ENCODE measurements at regions not wholly inside any gene's neighbourhood (a gene's known extent, or its start where the extent isn't known, plus 50 kb on each side); places are given as distances from the start of the nearest gene placed in this dataset.

GRCh38 chr15:62951481-62951880, 91.1 kb upstream of the TPM1 start:
- H3K36me3 ChIP-seq = no peaks in the 10 kb centered on the region
- no peaks in the 10 kb centered on the region for H3K27me3 ChIP-seq
- no peaks in the 10 kb centered on the region for H3K9me3 ChIP-seq
- H3K4me3 ChIP-seq = no peak overlapping the region
- no peak for DNase-seq

GRCh38 chr15:62953021-62953420, 89.5 kb upstream of the TPM1 start:
- DNase-seq = no peak
- Histone ChIP-seq H3K4me3 (no peak overlapping the region), H3K27me3 (no peaks in the 10 kb centered on the region), H3K9me3 (no peaks in the 10 kb centered on the region), H3K36me3 (no peaks in the 10 kb centered on the region)

GRCh38 chr15:62953496-62954045, 89.0 kb upstream of the TPM1 start:
- Histone ChIP-seq H3K27me3 (no peaks in the 10 kb centered on the region), H3K4me3 (no peak overlapping the region), H3K9me3 (no peaks in the 10 kb centered on the region), H3K36me3 (no peaks in the 10 kb centered on the region)
- DNase-seq = no peak

- Histone ChIP-seq H3K36me3 (no peaks in the 10 kb centered on the region), H3K27me3 (no peaks in the 10 kb centered on the region), H3K9me3 (no peaks in the 10 kb centered on the region), H3K4me3 (no peak overlapping the region)
- DNase-seq = peak; percentile 83
Observed at GRCh38 chr15:62957130-62957529, 85.4 kb upstream of the TPM1 start.

GRCh38 chr15:62958528-62959363, 83.8 kb upstream of the TPM1 start:
- Histone ChIP-seq H3K36me3 (no peaks in the 10 kb centered on the region), H3K27me3 (no peaks in the 10 kb centered on the region), H3K4me3 (no peak overlapping the region), H3K9me3 (no peaks in the 10 kb centered on the region)
- DNase-seq = peak; percentile 81

GRCh38 chr15:62961134-62961533, 81.4 kb upstream of the TPM1 start:
- H3K4me3 ChIP-seq = no peak overlapping the region

GRCh38 chr15:62962101-62962995, 80.2 kb upstream of the TPM1 start:
- DNase-seq = peak; percentile 70
- no peak overlapping the region for H3K4me3 ChIP-seq
- no peaks in the 10 kb centered on the region for H3K36me3 ChIP-seq
- H3K9me3 ChIP-seq = no peaks in the 10 kb centered on the region
- H3K27me3 ChIP-seq = no peaks in the 10 kb centered on the region

More at GRCh38 chr15:62961134-62961533, 81.4 kb upstream of the TPM1 start:
- no peak for DNase-seq
- no peaks in the 10 kb centered on the region for H3K27me3 ChIP-seq
- no peaks in the 10 kb centered on the region for H3K36me3 ChIP-seq
- no peaks in the 10 kb centered on the region for H3K9me3 ChIP-seq

GRCh38 chr15:62964251-62964650, 78.3 kb upstream of the TPM1 start:
- Histone ChIP-seq H3K36me3 (no peaks in the 10 kb centered on the region), H3K4me3 (no peak overlapping the region), H3K27me3 (no peaks in the 10 kb centered on the region), H3K9me3 (no peaks in the 10 kb centered on the region)
- DNase-seq = peak; percentile 89

- no peaks in the 10 kb centered on the region for H3K9me3 ChIP-seq
- DNase-seq = no peak
- no peak overlapping the region for H3K4me3 ChIP-seq
- H3K36me3 ChIP-seq = no peaks in the 10 kb centered on the region
- H3K27me3 ChIP-seq = no peaks in the 10 kb centered on the region
Observed at GRCh38 chr15:62966294-62967078, 76.1 kb upstream of the TPM1 start.

GRCh38 chr15:62968699-62969098, 73.8 kb upstream of the TPM1 start:
- H3K4me3 ChIP-seq = no peak overlapping the region
- H3K9me3 ChIP-seq = no peaks in the 10 kb centered on the region
- DNase-seq = no peak
- no peaks in the 10 kb centered on the region for H3K36me3 ChIP-seq
- no peaks in the 10 kb centered on the region for H3K27me3 ChIP-seq

- Histone ChIP-seq H3K9me3 (no peaks in the 10 kb centered on the region), H3K27me3 (no peaks in the 10 kb centered on the region), H3K36me3 (no peaks in the 10 kb centered on the region), H3K4me3 (no peak overlapping the region)
- no peak for DNase-seq
Observed at GRCh38 chr15:62969442-62970089, 73.0 kb upstream of the TPM1 start.

GRCh38 chr15:62972814-62973213, 69.7 kb upstream of the TPM1 start:
- no peak overlapping the region for H3K4me3 ChIP-seq
- no peaks in the 10 kb centered on the region for H3K27me3 ChIP-seq
- peak; percentile 57 for DNase-seq

GRCh38 chr15:62975515-62975914, 67.0 kb upstream of the TPM1 start:
- no peaks in the 10 kb centered on the region for H3K9me3 ChIP-seq
- no peak for DNase-seq
- no peaks in the 10 kb centered on the region for H3K27me3 ChIP-seq
- H3K36me3 ChIP-seq = no peaks in the 10 kb centered on the region
- no peak overlapping the region for H3K4me3 ChIP-seq

More at GRCh38 chr15:62972814-62973213, 69.7 kb upstream of the TPM1 start:
- Histone ChIP-seq H3K9me3 (no peaks in the 10 kb centered on the region), H3K36me3 (no peaks in the 10 kb centered on the region)

- no peak overlapping the region for H3K4me3 ChIP-seq
- DNase-seq = no peak
Observed at GRCh38 chr15:62976301-62976881, 66.2 kb upstream of the TPM1 start.

GRCh38 chr15:62977952-62978811, 64.4 kb upstream of the TPM1 start:
- no peaks in the 10 kb centered on the region for H3K27me3 ChIP-seq
- no peak overlapping the region for H3K4me3 ChIP-seq
- H3K9me3 ChIP-seq = no peaks in the 10 kb centered on the region
- H3K36me3 ChIP-seq = no peaks in the 10 kb centered on the region
- peak; percentile 84 for DNase-seq

More at GRCh38 chr15:62976301-62976881, 66.2 kb upstream of the TPM1 start:
- Histone ChIP-seq H3K36me3 (no peaks in the 10 kb centered on the region), H3K9me3 (no peaks in the 10 kb centered on the region), H3K27me3 (no peaks in the 10 kb centered on the region)
